ENCODE measurements at regions not wholly inside any gene's neighbourhood (a gene's known extent, or its start where the extent isn't known, plus 50 kb on each side); places are given as distances from the start of the nearest gene placed in this dataset.

DNA sequence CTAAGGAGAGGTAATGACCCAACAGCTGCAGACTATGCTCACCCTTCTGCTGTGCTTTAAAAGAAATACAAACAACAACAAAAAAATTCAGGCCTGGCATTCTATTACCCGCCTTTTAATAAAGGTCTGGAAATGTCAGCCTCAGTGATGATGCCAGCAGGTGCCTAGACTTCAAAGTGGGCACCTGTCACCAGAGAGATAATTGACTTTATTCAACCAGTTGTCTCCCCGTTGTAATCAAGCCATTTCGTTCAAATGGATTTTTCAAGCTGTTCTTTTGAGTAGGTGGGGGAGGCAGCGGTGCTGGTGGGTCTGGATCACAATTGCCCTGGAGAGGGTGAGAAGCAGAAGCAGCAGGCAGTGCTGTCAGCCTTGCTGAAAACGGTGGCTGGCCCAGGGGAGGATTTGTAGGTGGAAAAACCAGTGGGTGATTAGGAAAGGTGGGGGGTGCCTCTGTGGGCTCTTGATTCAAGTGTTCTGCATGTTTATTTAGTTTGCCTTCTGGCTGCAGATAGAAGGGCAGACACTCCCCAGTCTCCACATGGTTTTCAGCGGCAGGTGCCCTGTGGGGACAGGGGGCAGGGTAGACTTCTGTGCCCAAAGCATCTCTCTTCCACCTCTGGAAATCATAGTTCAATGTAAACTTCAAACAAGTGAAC, 300.2 kb upstream of the SLCO3A1 start:
- Histone ChIP-seq H3K27ac (ENCODE audit: low read length) (peak overlapping the region; percentile 5), H4K20me1 (ENCODE audit: insufficient read depth) (no peaks in the 10 kb centered on the region), H3K4me3 (ENCODE audit: low read length) (no peak overlapping the region), H3K9me3 (ENCODE audit: low read length) (no peaks in the 10 kb centered on the region), H3K4me2 (ENCODE audit: low read length) (no peak overlapping the region), H3K79me2 (replicated peaks; ENCODE audit: insufficient read depth, low read length) (no peaks in the 10 kb centered on the region), H3K27me3 (ENCODE audit: insufficient read depth, low read depth, low read length) (no peaks in the 10 kb centered on the region), H3K9me2 (ENCODE audit: insufficient read depth, low read length) (no peaks in the 10 kb centered on the region), H2AFZ (ENCODE audit: low read depth, low read length) (no peak overlapping the region), H3F3A (ENCODE audit: insufficient read depth, low read length, poor library complexity, severe bottlenecking) (no peaks in the 10 kb centered on the region), H3K9ac (ENCODE audit: low read length) (no peak overlapping the region), H3K36me3 (ENCODE audit: insufficient read depth, low read length) (no peaks in the 10 kb centered on the region)
- TF ChIP-seq RAD21 (conservative IDR thresholded peaks at IDR 0.05) (no peak), EP300 (conservative IDR thresholded peaks at IDR 0.05; ENCODE audit: poor library complexity, severe bottlenecking) (peak; percentile 29)

DNA sequence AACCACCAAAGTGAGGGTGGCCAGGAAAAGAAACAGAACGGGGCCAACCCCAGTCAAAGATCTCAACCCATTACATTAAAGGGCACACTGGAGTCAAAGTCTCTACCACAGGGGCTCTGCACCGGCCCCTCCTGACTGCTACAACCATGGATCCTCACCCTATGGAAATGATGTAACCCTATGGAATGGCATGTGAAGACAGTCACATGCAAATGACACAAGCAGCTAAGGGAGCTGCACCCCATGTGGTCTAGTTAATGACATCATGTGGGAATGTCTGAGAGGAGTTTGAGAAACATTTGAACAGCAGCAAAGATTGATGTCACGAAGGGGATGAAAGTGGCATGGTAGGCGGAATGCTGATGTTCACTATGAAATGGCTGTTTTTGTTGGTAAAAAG, 298.2 kb upstream of the SLCO3A1 start:
- H3K4me3 ChIP-seq (ENCODE audit: low read length), result no peak overlapping the region

DNA sequence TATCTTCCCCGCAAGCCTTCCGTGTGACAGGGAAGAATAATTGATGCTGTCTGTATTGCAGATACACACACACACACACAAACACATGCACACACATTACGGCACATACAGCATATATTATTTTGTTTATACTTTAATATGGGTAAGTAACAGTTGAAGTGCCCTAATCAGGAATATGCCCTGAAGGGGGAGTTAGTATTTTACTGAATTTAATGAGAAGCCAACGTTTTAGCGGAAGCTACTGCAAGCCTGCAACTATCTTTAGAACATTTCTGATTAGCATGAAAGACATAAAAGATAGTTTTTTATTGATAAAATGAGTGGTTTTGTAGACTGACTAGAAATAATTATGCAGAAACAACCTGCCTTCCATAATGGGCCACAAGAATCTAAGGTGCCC, 296.6 kb upstream of the SLCO3A1 start:
- no peak overlapping the region for H3K9ac ChIP-seq (ENCODE audit: low read length)
- H2AFZ ChIP-seq (ENCODE audit: low read depth, low read length), result no peak overlapping the region
- H3K36me3 ChIP-seq (ENCODE audit: insufficient read depth, low read length), result no peaks in the 10 kb centered on the region
- H3F3A ChIP-seq (ENCODE audit: insufficient read depth, low read length, poor library complexity, severe bottlenecking), result no peaks in the 10 kb centered on the region
- TF ChIP-seq, protein P1, sequence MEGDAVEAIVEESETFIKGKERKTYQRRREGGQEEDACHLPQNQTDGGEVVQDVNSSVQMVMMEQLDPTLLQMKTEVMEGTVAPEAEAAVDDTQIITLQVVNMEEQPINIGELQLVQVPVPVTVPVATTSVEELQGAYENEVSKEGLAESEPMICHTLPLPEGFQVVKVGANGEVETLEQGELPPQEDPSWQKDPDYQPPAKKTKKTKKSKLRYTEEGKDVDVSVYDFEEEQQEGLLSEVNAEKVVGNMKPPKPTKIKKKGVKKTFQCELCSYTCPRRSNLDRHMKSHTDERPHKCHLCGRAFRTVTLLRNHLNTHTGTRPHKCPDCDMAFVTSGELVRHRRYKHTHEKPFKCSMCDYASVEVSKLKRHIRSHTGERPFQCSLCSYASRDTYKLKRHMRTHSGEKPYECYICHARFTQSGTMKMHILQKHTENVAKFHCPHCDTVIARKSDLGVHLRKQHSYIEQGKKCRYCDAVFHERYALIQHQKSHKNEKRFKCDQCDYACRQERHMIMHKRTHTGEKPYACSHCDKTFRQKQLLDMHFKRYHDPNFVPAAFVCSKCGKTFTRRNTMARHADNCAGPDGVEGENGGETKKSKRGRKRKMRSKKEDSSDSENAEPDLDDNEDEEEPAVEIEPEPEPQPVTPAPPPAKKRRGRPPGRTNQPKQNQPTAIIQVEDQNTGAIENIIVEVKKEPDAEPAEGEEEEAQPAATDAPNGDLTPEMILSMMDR (IDR thresholded peaks at IDR 0.05; ENCODE audit: poor library complexity, severe bottlenecking), result peak; percentile 14
- no peak for TF ChIP-seq EP300 (conservative IDR thresholded peaks at IDR 0.05; ENCODE audit: poor library complexity, severe bottlenecking)
- no peak overlapping the region for H3K27ac ChIP-seq (ENCODE audit: low read length)
- H3K4me2 ChIP-seq (ENCODE audit: low read length), result no peak overlapping the region
- H3K9me3 ChIP-seq (ENCODE audit: low read length), result no peaks in the 10 kb centered on the region
- H3K79me2 ChIP-seq (replicated peaks; ENCODE audit: insufficient read depth, low read length), result no peaks in the 10 kb centered on the region
- no peaks in the 10 kb centered on the region for H4K20me1 ChIP-seq (ENCODE audit: insufficient read depth)
- H3K27me3 ChIP-seq (ENCODE audit: insufficient read depth, low read depth, low read length), result no peaks in the 10 kb centered on the region
- no peaks in the 10 kb centered on the region for H3K9me2 ChIP-seq (ENCODE audit: insufficient read depth, low read length)
- H3K4me3 ChIP-seq (ENCODE audit: low read length), result no peak overlapping the region

More for the DNA sequence above, 298.2 kb upstream of the SLCO3A1 start:
- Histone ChIP-seq H2AFZ (ENCODE audit: low read depth, low read length) (no peak overlapping the region), H3K27me3 (ENCODE audit: insufficient read depth, low read depth, low read length) (no peaks in the 10 kb centered on the region), H3K4me2 (ENCODE audit: low read length) (no peak overlapping the region), H3F3A (ENCODE audit: insufficient read depth, low read length, poor library complexity, severe bottlenecking) (no peaks in the 10 kb centered on the region), H3K79me2 (replicated peaks; ENCODE audit: insufficient read depth, low read length) (no peaks in the 10 kb centered on the region), H3K9me2 (ENCODE audit: insufficient read depth, low read length) (no peaks in the 10 kb centered on the region), H3K9ac (ENCODE audit: low read length) (no peak overlapping the region), H3K9me3 (ENCODE audit: low read length) (no peaks in the 10 kb centered on the region), H3K36me3 (ENCODE audit: insufficient read depth, low read length) (no peaks in the 10 kb centered on the region), H3K27ac (ENCODE audit: low read length) (no peak overlapping the region), H4K20me1 (ENCODE audit: insufficient read depth) (no peaks in the 10 kb centered on the region)
- no peak for TF ChIP-seq EP300 (conservative IDR thresholded peaks at IDR 0.05; ENCODE audit: poor library complexity, severe bottlenecking)

DNA sequence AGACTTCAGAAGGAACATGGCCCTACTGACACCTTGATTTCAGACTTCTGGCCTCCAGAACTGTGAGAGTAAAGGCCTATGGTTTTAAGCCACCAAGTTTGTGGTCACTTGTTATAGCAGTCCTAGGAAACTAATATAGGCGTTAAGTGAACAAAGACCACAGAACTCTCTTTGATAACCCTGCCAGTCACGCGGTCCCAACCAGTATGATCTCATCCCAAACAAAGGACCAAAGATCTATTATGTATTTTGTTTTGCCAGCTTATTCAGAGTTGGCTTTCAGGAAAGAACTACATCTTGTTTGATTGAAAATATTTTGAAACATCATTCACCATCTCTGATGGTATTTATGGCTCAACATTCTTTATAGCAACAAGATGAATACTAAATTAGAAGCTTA, 294.4 kb upstream of the SLCO3A1 start:
- no peaks in the 10 kb centered on the region for H4K20me1 ChIP-seq (ENCODE audit: insufficient read depth)
- no peaks in the 10 kb centered on the region for H3K9me3 ChIP-seq (ENCODE audit: low read length)
- H3F3A ChIP-seq (ENCODE audit: insufficient read depth, low read length, poor library complexity, severe bottlenecking), result no peaks in the 10 kb centered on the region
- no peaks in the 10 kb centered on the region for H3K36me3 ChIP-seq (ENCODE audit: insufficient read depth, low read length)
- no peaks in the 10 kb centered on the region for H3K9me2 ChIP-seq (ENCODE audit: insufficient read depth, low read length)
- no peak overlapping the region for H3K4me2 ChIP-seq (ENCODE audit: low read length)
- no peaks in the 10 kb centered on the region for H3K27me3 ChIP-seq (ENCODE audit: insufficient read depth, low read depth, low read length)
- H3K4me3 ChIP-seq (ENCODE audit: low read length), result no peak overlapping the region
- H3K79me2 ChIP-seq (replicated peaks; ENCODE audit: insufficient read depth, low read length), result no peaks in the 10 kb centered on the region
- H3K9ac ChIP-seq (ENCODE audit: low read length), result no peak overlapping the region
- no peak overlapping the region for H3K27ac ChIP-seq (ENCODE audit: low read length)
- H2AFZ ChIP-seq (ENCODE audit: low read depth, low read length), result no peak overlapping the region
- TF ChIP-seq RAD21 (conservative IDR thresholded peaks at IDR 0.05) (no peak), TAF1 (IDR thresholded peaks at IDR 0.05; ENCODE audit: low read depth) (no peak), SMC3 (conservative IDR thresholded peaks at IDR 0.05; ENCODE audit: poor library complexity) (no peak)
